ENCODE measurements at regions not wholly inside any gene's neighbourhood (a gene's known extent, or its start where the extent isn't known, plus 50 kb on each side); places are given as distances from the start of the nearest gene placed in this dataset.

DNA sequence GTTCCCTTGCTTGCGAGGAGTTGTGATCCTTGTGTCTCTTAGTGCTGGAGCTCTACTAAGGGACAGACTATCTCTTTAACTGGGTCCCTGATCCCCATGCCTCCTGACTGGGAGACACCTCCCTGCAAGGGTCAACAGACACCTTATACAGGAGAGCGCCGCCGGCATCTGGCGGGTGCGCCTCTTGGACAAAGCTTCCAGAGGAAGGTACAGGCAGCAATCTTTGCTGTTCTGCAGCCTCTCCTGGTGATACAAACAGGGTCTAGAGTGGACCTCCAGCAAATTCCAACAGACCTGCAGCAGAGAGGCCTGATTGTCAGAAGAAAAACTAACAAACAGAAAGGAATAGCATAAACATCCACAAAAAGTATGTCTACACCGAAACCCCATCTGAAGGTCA is 115.6 kb upstream of the ITM2A start:
- Histone ChIP-seq H3K36me3 (ENCODE audit: control insufficient read depth in 2 of 2, extremely low read depth in 1 of 2, insufficient read depth in 2 of 2, low read length in 2 of 2) (no peaks in the 10 kb centered on the region), H3K4me3 (replicated peaks in 1 of 3; ENCODE audit: insufficient read depth in 1 of 3, low read depth in 1 of 3, low read length in 3 of 3) (no peak overlapping the region), H3K27me3 (ENCODE audit: control insufficient read depth in 2 of 2, insufficient read depth in 2 of 2, low read length in 2 of 2) (no peaks in the 10 kb centered on the region), H3K9me1 (replicated peaks; ENCODE audit: control insufficient read depth, extremely low read depth, insufficient read depth, low read length) (no peaks in the 10 kb centered on the region), H3K4me1 (ENCODE audit: control insufficient read depth, extremely low read depth, insufficient read depth, low read length) (no peaks in the 10 kb centered on the region), H3K4me2 (ENCODE audit: insufficient read depth, low read length) (no peak overlapping the region), H3K79me2 (ENCODE audit: control insufficient read depth, insufficient read depth, low read length) (no peaks in the 10 kb centered on the region), H3K27ac (ENCODE audit: insufficient read depth, low read depth, low read length) (no peak overlapping the region), H4K20me1 (replicated peaks; ENCODE audit: control insufficient read depth, extremely low read depth, insufficient read depth, low read length) (no peaks in the 10 kb centered on the region), H3K9ac (replicated peaks; ENCODE audit: extremely low read depth, insufficient read depth, low read length) (no peak overlapping the region), H3K9me3 (replicated peaks; ENCODE audit: control insufficient read depth, insufficient read depth, low read length) (no peaks in the 10 kb centered on the region), H2AFZ (ENCODE audit: low read depth, low read length) (no peak overlapping the region)
- BruUV-seq (replicated peaks): no TSS peak
- no peak for TF ChIP-seq GATA2 (IDR thresholded peaks at IDR 0.05; ENCODE audit: insufficient read depth, insufficient read length, low read depth, low read length)
- no peak for TF ChIP-seq POLR2A (IDR thresholded peaks at IDR 0.05; ENCODE audit: low read depth, low read length)
- TF ChIP-seq POLR2AphosphoS5 (IDR thresholded peaks at IDR 0.05; ENCODE audit: insufficient read depth, low read depth, low read length): no peak
- TF ChIP-seq, protein P1, sequence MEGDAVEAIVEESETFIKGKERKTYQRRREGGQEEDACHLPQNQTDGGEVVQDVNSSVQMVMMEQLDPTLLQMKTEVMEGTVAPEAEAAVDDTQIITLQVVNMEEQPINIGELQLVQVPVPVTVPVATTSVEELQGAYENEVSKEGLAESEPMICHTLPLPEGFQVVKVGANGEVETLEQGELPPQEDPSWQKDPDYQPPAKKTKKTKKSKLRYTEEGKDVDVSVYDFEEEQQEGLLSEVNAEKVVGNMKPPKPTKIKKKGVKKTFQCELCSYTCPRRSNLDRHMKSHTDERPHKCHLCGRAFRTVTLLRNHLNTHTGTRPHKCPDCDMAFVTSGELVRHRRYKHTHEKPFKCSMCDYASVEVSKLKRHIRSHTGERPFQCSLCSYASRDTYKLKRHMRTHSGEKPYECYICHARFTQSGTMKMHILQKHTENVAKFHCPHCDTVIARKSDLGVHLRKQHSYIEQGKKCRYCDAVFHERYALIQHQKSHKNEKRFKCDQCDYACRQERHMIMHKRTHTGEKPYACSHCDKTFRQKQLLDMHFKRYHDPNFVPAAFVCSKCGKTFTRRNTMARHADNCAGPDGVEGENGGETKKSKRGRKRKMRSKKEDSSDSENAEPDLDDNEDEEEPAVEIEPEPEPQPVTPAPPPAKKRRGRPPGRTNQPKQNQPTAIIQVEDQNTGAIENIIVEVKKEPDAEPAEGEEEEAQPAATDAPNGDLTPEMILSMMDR (IDR thresholded peaks at IDR 0.05; ENCODE audit: extremely low read depth in 1 of 2, insufficient read depth in 1 of 2, low read depth in 1 of 2, low read length in 2 of 2): no peak
- intact Hi-C loops (cut with micrococcal nuclease): no loop called here
- DNase-seq (ENCODE audit: low read depth, low spot score) (no peak), FAIRE-seq (no peak)
- ChIA-PET POLR2A (no interaction called here), CTCF (no interaction called here)
- dilution Hi-C loops (cut with MboI; ENCODE audit: extremely low pct_ligation_motif_present, low sequenced_read_pairs): no loop called here

DNA sequence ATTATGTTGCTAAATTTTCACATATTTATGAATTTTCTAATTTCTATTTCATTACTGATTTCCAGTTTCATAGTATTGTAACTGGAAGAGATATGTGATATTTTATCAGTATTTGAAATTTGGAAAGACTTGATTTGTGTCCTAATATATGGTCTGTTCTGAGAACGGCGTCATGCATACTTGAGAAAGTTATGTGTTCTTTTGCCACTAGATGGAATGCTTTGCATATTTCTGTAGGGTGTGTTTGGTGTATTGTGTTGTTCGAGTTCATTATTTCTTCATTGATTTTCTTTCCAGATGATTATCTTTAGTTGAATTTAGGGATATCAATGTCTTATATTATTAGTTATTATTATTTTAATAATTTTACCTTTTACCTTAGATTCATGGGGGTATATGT is 110.6 kb upstream of the ITM2A start:
- POLR2A ChIA-PET: no interaction called here
- BruUV-seq (replicated peaks): no TSS peak
- H3K4me3 ChIP-seq (replicated peaks in 1 of 3; ENCODE audit: insufficient read depth in 1 of 3, low read depth in 1 of 3, low read length in 3 of 3): no peak overlapping the region
- FAIRE-seq (no peak), DNase-seq (ENCODE audit: low read depth, low spot score) (no peak)
- no peak overlapping the region for H2AFZ ChIP-seq (ENCODE audit: low read depth, low read length)
- dilution Hi-C loops (cut with MboI; ENCODE audit: extremely low pct_ligation_motif_present, low sequenced_read_pairs): no loop called here
- no peak overlapping the region for H3K4me2 ChIP-seq (ENCODE audit: insufficient read depth, low read length)
- no peaks in the 10 kb centered on the region for H3K79me2 ChIP-seq (ENCODE audit: control insufficient read depth, insufficient read depth, low read length)
- H4K20me1 ChIP-seq (replicated peaks; ENCODE audit: control insufficient read depth, extremely low read depth, insufficient read depth, low read length): no peaks in the 10 kb centered on the region
- H3K4me1 ChIP-seq (ENCODE audit: control insufficient read depth, extremely low read depth, insufficient read depth, low read length): no peaks in the 10 kb centered on the region
- intact Hi-C loops (cut with micrococcal nuclease): no loop called here
- H3K9ac ChIP-seq (replicated peaks; ENCODE audit: extremely low read depth, insufficient read depth, low read length): no peak overlapping the region
- no peaks in the 10 kb centered on the region for H3K9me1 ChIP-seq (replicated peaks; ENCODE audit: control insufficient read depth, extremely low read depth, insufficient read depth, low read length)
- CTCF ChIA-PET: no interaction called here
- no peak for TF ChIP-seq JUN (IDR thresholded peaks at IDR 0.05; ENCODE audit: borderline replicate concordance, insufficient read depth, insufficient read length, low read depth)
- TF ChIP-seq, protein P1 (IDR thresholded peaks at IDR 0.05; ENCODE audit: extremely low read depth in 1 of 2, insufficient read depth in 1 of 2, low read depth in 1 of 2, low read length in 2 of 2): no peak
- TF ChIP-seq, protein P2, sequence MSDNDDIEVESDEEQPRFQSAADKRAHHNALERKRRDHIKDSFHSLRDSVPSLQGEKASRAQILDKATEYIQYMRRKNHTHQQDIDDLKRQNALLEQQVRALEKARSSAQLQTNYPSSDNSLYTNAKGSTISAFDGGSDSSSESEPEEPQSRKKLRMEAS (IDR thresholded peaks at IDR 0.05; ENCODE audit: insufficient read depth, insufficient read length): no peak
- no peaks in the 10 kb centered on the region for H3K27me3 ChIP-seq (ENCODE audit: control insufficient read depth in 2 of 2, insufficient read depth in 2 of 2, low read length in 2 of 2)
- H3K9me3 ChIP-seq (replicated peaks; ENCODE audit: control insufficient read depth, insufficient read depth, low read length): no peaks in the 10 kb centered on the region
- no peak overlapping the region for H3K27ac ChIP-seq (ENCODE audit: insufficient read depth, low read depth, low read length)
- no peaks in the 10 kb centered on the region for H3K36me3 ChIP-seq (ENCODE audit: control insufficient read depth in 2 of 2, extremely low read depth in 1 of 2, insufficient read depth in 2 of 2, low read length in 2 of 2)
